ENCODE measurements at regions not wholly inside any gene's neighbourhood (a gene's known extent, or its start where the extent isn't known, plus 50 kb on each side); places are given as distances from the start of the nearest gene placed in this dataset.

GRCh38 chr12:88329833-88330232, 187.7 kb downstream of the TMTC3 start:
- no peaks in the 10 kb centered on the region for H3K9me3 ChIP-seq (ENCODE audit: low read length)
- no peak overlapping the region for H3K9ac ChIP-seq (ENCODE audit: low read length)
- no peaks in the 10 kb centered on the region for H4K20me1 ChIP-seq (ENCODE audit: insufficient read depth, low read length)
- no peaks in the 10 kb centered on the region for H3K79me2 ChIP-seq (ENCODE audit: insufficient read depth, low read length)
- TF ChIP-seq EZH2 (IDR thresholded peaks at IDR 0.05; ENCODE audit: borderline replicate concordance, low read length), result no peak
- no peaks in the 10 kb centered on the region for H3K4me1 ChIP-seq (ENCODE audit: insufficient read depth, low read length, severe bottlenecking)
- H3K9me2 ChIP-seq (ENCODE audit: low read depth, low read length), result no peaks in the 10 kb centered on the region
- H3K4me2 ChIP-seq (ENCODE audit: low read length), result no peak overlapping the region
- no peaks in the 10 kb centered on the region for H3K36me3 ChIP-seq (ENCODE audit: insufficient read depth, low read length)
- H2AFZ ChIP-seq (ENCODE audit: low read length), result no peak overlapping the region
- no peak overlapping the region for H3K27ac ChIP-seq (ENCODE audit: low read depth, low read length, poor library complexity, severe bottlenecking)
- no peaks in the 10 kb centered on the region for H3F3A ChIP-seq (ENCODE audit: insufficient read depth, low read length)
- no peaks in the 10 kb centered on the region for H3K27me3 ChIP-seq (ENCODE audit: insufficient read depth, low read length)
- H3K4me3 ChIP-seq (ENCODE audit: low read depth, low read length, poor library complexity, severe bottlenecking), result no peak overlapping the region

GRCh38 chr12:88334271-88334670, 192.2 kb downstream of the TMTC3 start:
- Histone ChIP-seq H3K9ac (ENCODE audit: low read length) (no peak overlapping the region), H3K4me3 (ENCODE audit: low read depth, low read length, poor library complexity, severe bottlenecking) (no peak overlapping the region), H3K27me3 (ENCODE audit: insufficient read depth, low read length) (no peaks in the 10 kb centered on the region), H3F3A (ENCODE audit: insufficient read depth, low read length) (no peaks in the 10 kb centered on the region), H3K27ac (ENCODE audit: low read depth, low read length, poor library complexity, severe bottlenecking) (no peak overlapping the region), H2AFZ (ENCODE audit: low read length) (no peak overlapping the region), H3K9me2 (ENCODE audit: low read depth, low read length) (no peaks in the 10 kb centered on the region), H3K79me2 (ENCODE audit: insufficient read depth, low read length) (no peaks in the 10 kb centered on the region), H3K4me1 (ENCODE audit: insufficient read depth, low read length, severe bottlenecking) (no peaks in the 10 kb centered on the region), H3K9me3 (ENCODE audit: low read length) (no peaks in the 10 kb centered on the region), H3K36me3 (ENCODE audit: insufficient read depth, low read length) (no peaks in the 10 kb centered on the region), H4K20me1 (ENCODE audit: insufficient read depth, low read length) (no peaks in the 10 kb centered on the region), H3K4me2 (ENCODE audit: low read length) (no peak overlapping the region)
- TF ChIP-seq CTCF (IDR thresholded peaks at IDR 0.05; ENCODE audit: low read length), result no peak
- no peak for TF ChIP-seq EZH2 (IDR thresholded peaks at IDR 0.05; ENCODE audit: borderline replicate concordance, low read length)

- Histone ChIP-seq H3K4me3 (ENCODE audit: low read depth, low read length, poor library complexity, severe bottlenecking) (no peak overlapping the region), H3K79me2 (ENCODE audit: insufficient read depth, low read length) (no peaks in the 10 kb centered on the region), H3K9ac (ENCODE audit: low read length) (no peak overlapping the region), H3F3A (ENCODE audit: insufficient read depth, low read length) (no peaks in the 10 kb centered on the region), H3K9me2 (ENCODE audit: low read depth, low read length) (no peaks in the 10 kb centered on the region), H3K9me3 (ENCODE audit: low read length) (no peaks in the 10 kb centered on the region), H2AFZ (ENCODE audit: low read length) (no peak overlapping the region), H3K27me3 (ENCODE audit: insufficient read depth, low read length) (no peaks in the 10 kb centered on the region), H3K4me2 (ENCODE audit: low read length) (no peak overlapping the region), H3K36me3 (ENCODE audit: insufficient read depth, low read length) (no peaks in the 10 kb centered on the region), H3K27ac (ENCODE audit: low read depth, low read length, poor library complexity, severe bottlenecking) (no peak overlapping the region), H3K4me1 (ENCODE audit: insufficient read depth, low read length, severe bottlenecking) (no peaks in the 10 kb centered on the region), H4K20me1 (ENCODE audit: insufficient read depth, low read length) (no peaks in the 10 kb centered on the region)
- TF ChIP-seq EZH2 (IDR thresholded peaks at IDR 0.05; ENCODE audit: borderline replicate concordance, low read length), result no peak
- no peak for TF ChIP-seq CTCF (IDR thresholded peaks at IDR 0.05; ENCODE audit: low read length)
Observed at GRCh38 chr12:88336076-88336739, 194.1 kb downstream of the TMTC3 start.

GRCh38 chr12:88338486-88338885, 196.4 kb downstream of the TMTC3 start:
- Histone ChIP-seq H3K9me2 (ENCODE audit: low read depth, low read length) (no peaks in the 10 kb centered on the region), H3K9ac (ENCODE audit: low read length) (no peak overlapping the region), H3K27me3 (ENCODE audit: insufficient read depth, low read length) (no peaks in the 10 kb centered on the region), H3K4me2 (ENCODE audit: low read length) (no peak overlapping the region), H3K36me3 (ENCODE audit: insufficient read depth, low read length) (no peaks in the 10 kb centered on the region), H3K9me3 (ENCODE audit: low read length) (no peaks in the 10 kb centered on the region), H3K4me3 (ENCODE audit: low read depth, low read length, poor library complexity, severe bottlenecking) (no peak overlapping the region), H2AFZ (ENCODE audit: low read length) (no peak overlapping the region), H4K20me1 (ENCODE audit: insufficient read depth, low read length) (no peaks in the 10 kb centered on the region), H3F3A (ENCODE audit: insufficient read depth, low read length) (no peaks in the 10 kb centered on the region), H3K79me2 (ENCODE audit: insufficient read depth, low read length) (no peaks in the 10 kb centered on the region), H3K27ac (ENCODE audit: low read depth, low read length, poor library complexity, severe bottlenecking) (no peak overlapping the region), H3K4me1 (ENCODE audit: insufficient read depth, low read length, severe bottlenecking) (no peaks in the 10 kb centered on the region)
- TF ChIP-seq EZH2 (IDR thresholded peaks at IDR 0.05; ENCODE audit: borderline replicate concordance, low read length) (no peak), CTCF (IDR thresholded peaks at IDR 0.05; ENCODE audit: low read length) (no peak)

Measured in OCI-LY1 (cell line).